ENCODE measurements at regions not wholly inside any gene's neighbourhood (a gene's known extent, or its start where the extent isn't known, plus 50 kb on each side); places are given as distances from the start of the nearest gene placed in this dataset.
"Not testable (repeated sequence)": the region's sequence is repeated elsewhere in the genome, so short reads cannot be mapped to it uniquely, and the experiment has no call there.

DNA sequence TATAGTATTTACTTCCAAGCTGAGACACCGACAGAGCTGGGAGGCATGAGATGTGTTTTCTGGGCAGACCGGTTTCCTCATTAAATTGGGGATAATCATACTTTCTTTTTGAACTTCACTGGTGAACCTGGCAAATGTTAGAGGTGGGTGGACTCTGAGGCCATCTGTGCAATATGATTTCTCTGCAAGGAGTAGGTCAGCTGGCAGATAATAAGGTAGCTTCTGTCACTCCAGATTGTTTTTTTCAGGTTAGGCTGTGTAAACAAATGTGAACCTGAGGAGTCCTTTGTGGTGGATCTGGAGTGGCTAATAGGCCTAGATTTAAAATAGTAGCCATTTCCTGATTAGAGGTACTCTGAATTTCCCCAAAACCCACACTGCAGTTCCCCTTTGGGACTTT, 75.4 kb upstream of the S1PR3 start:
- no peak overlapping the region for H3K27ac ChIP-seq
- no peaks in the 10 kb centered on the region for H3K36me3 ChIP-seq
- H3K9me3 ChIP-seq, result no peaks in the 10 kb centered on the region
- TF ChIP-seq, protein P1, sequence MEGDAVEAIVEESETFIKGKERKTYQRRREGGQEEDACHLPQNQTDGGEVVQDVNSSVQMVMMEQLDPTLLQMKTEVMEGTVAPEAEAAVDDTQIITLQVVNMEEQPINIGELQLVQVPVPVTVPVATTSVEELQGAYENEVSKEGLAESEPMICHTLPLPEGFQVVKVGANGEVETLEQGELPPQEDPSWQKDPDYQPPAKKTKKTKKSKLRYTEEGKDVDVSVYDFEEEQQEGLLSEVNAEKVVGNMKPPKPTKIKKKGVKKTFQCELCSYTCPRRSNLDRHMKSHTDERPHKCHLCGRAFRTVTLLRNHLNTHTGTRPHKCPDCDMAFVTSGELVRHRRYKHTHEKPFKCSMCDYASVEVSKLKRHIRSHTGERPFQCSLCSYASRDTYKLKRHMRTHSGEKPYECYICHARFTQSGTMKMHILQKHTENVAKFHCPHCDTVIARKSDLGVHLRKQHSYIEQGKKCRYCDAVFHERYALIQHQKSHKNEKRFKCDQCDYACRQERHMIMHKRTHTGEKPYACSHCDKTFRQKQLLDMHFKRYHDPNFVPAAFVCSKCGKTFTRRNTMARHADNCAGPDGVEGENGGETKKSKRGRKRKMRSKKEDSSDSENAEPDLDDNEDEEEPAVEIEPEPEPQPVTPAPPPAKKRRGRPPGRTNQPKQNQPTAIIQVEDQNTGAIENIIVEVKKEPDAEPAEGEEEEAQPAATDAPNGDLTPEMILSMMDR (IDR thresholded peaks at IDR 0.05), result no peak
- H3K4me1 ChIP-seq, result peaks cover 0 to 4% of the 10 kb centered on the region in 2 donors
- no peak for DNase-seq (ENCODE audit: low spot score)
- H3K27me3 ChIP-seq, result no peaks in the 10 kb centered on the region
- H3K4me3 ChIP-seq, result no peak overlapping the region

GRCh38 chr9:88916894-88917293, 74.4 kb upstream of the S1PR3 start:
- Histone ChIP-seq H3K4me1 (peaks cover 0 to 4% of the 10 kb centered on the region in 2 donors), H3K36me3 (no peaks in the 10 kb centered on the region), H3K27ac (no peak overlapping the region), H3K4me3 (no peak overlapping the region), H3K9me3 (no peaks in the 10 kb centered on the region), H3K27me3 (no peaks in the 10 kb centered on the region)
- no peak for DNase-seq (ENCODE audit: low spot score)
- TF ChIP-seq, protein P1 (IDR thresholded peaks at IDR 0.05), result no peak

- TF ChIP-seq, protein P1 (IDR thresholded peaks at IDR 0.05), result no peak
- Histone ChIP-seq H3K27ac (no peak overlapping the region), H3K27me3 (no peaks in the 10 kb centered on the region), H3K4me1 (peaks cover 0 to 4% of the 10 kb centered on the region in 2 donors), H3K4me3 (no peak overlapping the region), H3K9me3 (no peaks in the 10 kb centered on the region), H3K36me3 (no peaks in the 10 kb centered on the region)
- no peak for DNase-seq (ENCODE audit: low spot score)
These were observed 73.9 kb upstream of the S1PR3 start for GRCh38 chr9:88917375-88917774.

GRCh38 chr9:88918537-88918936, 72.7 kb upstream of the S1PR3 start:
- not testable (repeated sequence) for H3K9me3 ChIP-seq; H3K4me1 ChIP-seq; H3K27ac ChIP-seq; H3K4me3 ChIP-seq; H3K36me3 ChIP-seq; H3K27me3 ChIP-seq; DNase-seq (ENCODE audit: low spot score)

GRCh38 chr9:88920645-88921044, 70.6 kb upstream of the S1PR3 start:
- Histone ChIP-seq H3K27me3 (no peaks in the 10 kb centered on the region), H3K4me1 (peaks cover 0 to under 1% of the 10 kb centered on the region in 2 donors), H3K27ac (no peak overlapping the region), H3K4me3 (no peak overlapping the region), H3K9me3 (no peaks in the 10 kb centered on the region), H3K36me3 (no peaks in the 10 kb centered on the region)
- no peak for DNase-seq (ENCODE audit: low spot score)
- TF ChIP-seq, protein P1 (IDR thresholded peaks at IDR 0.05), result no peak

DNA sequence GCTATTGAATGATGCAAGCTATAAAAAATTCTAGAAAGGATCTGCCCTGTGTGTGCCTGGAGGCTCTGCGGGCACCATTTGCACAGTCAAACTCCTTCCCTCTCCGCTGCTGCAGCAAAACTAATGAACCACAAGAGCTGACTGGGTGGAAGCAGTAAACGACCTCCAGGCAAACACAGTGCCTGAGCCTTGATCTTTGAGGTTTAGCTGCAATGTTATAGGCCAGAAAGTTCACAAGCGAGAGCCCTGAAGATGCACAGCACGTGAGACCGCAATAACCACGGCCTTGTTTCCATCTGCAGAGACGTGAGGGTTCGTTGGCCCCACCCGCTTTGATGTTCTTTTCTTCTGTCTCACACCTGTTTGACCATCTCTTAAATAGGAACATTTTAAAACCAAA, 69.2 kb upstream of the S1PR3 start:
- Histone ChIP-seq H3K27ac (no peak overlapping the region), H3K4me1 (no peaks in the 10 kb centered on the region), H3K36me3 (no peaks in the 10 kb centered on the region), H3K4me3 (no peak overlapping the region), H3K27me3 (no peaks in the 10 kb centered on the region), H3K9me3 (no peaks in the 10 kb centered on the region)
- no peak for DNase-seq (ENCODE audit: low spot score)
- TF ChIP-seq, protein P1 (IDR thresholded peaks at IDR 0.05), result no peak
